ENCODE measurements at regions not wholly inside any gene's neighbourhood (a gene's known extent, or its start where the extent isn't known, plus 50 kb on each side); places are given as distances from the start of the nearest gene placed in this dataset.

- Histone ChIP-seq H3K27me3 (no peaks in the 10 kb centered on the region), H3K9ac (no peak overlapping the region), H3K27ac (no peak overlapping the region), H4K20me1 (no peaks in the 10 kb centered on the region), H3K4me1 (peaks cover 0 to 8% (median 0%) of the 10 kb centered on the region in 10 experiments; a peak in 3 of 20 replicates), H3K36me3 (no peaks in the 10 kb centered on the region), H3K9me3 (replicated peaks in 1 of 11) (peaks cover 0 to 7% (median 0%) of the 10 kb centered on the region in 11 experiments; a peak in 1 of 22 replicates), H3K4me3 (no peak overlapping the region), H3K4me2 (no peak overlapping the region)
- no peak for TF ChIP-seq Cebpa-rat (IDR thresholded peaks at IDR 0.05)
Observed at GRCh38 chr2:207275779-207276178, 110.0 kb upstream of the KLF7 start.

- H3K27me3 ChIP-seq: no peaks in the 10 kb centered on the region
- no peaks in the 10 kb centered on the region for H4K20me1 ChIP-seq
- peaks cover 0 to 8% (median 0%) of the 10 kb centered on the region in 10 experiments; a peak in 3 of 20 replicates for H3K4me1 ChIP-seq
- no peak overlapping the region for H3K4me2 ChIP-seq
- H3K9me3 ChIP-seq (replicated peaks in 1 of 11): peaks cover 0 to 7% (median 0%) of the 10 kb centered on the region in 11 experiments; a peak in 1 of 22 replicates
- H3K36me3 ChIP-seq: no peaks in the 10 kb centered on the region
- no peak overlapping the region for H3K9ac ChIP-seq
- no peak for TF ChIP-seq Cebpa-rat (IDR thresholded peaks at IDR 0.05)
- no peak overlapping the region for H3K4me3 ChIP-seq
- H3K27ac ChIP-seq: no peak overlapping the region
Observed at GRCh38 chr2:207276248-207276647, 110.5 kb upstream of the KLF7 start.

- Histone ChIP-seq H3K9ac (no peak overlapping the region), H3K36me3 (no peaks in the 10 kb centered on the region), H3K27me3 (no peaks in the 10 kb centered on the region), H3K27ac (no peak overlapping the region), H3K4me1 (peaks cover 0 to 8% (median 0%) of the 10 kb centered on the region in 10 experiments; a peak in 3 of 20 replicates), H3K9me3 (replicated peaks in 1 of 11) (peaks cover 0 to 7% (median 0%) of the 10 kb centered on the region in 11 experiments; a peak in 1 of 22 replicates), H4K20me1 (no peaks in the 10 kb centered on the region), H3K4me2 (no peak overlapping the region), H3K4me3 (no peak overlapping the region)
- TF ChIP-seq Cebpa-rat (IDR thresholded peaks at IDR 0.05): no peak
Observed at GRCh38 chr2:207276858-207277257, 111.1 kb upstream of the KLF7 start.

- H3K4me3 ChIP-seq: no peak overlapping the region
- H3K27ac ChIP-seq: no peak overlapping the region
- H3K4me2 ChIP-seq: no peak overlapping the region
- peaks cover 0 to 6% (median 0%) of the 10 kb centered on the region in 11 experiments; a peak in 1 of 22 replicates for H3K9me3 ChIP-seq (replicated peaks in 1 of 11)
- no peaks in the 10 kb centered on the region for H3K27me3 ChIP-seq
- no peak for TF ChIP-seq Cebpa-rat (IDR thresholded peaks at IDR 0.05)
- peaks cover 13 to 28% (median 17%) of the 10 kb centered on the region in 10 experiments; a peak in 19 of 20 replicates for H3K4me1 ChIP-seq
- H3K9ac ChIP-seq: no peak overlapping the region
- no peaks in the 10 kb centered on the region for H3K36me3 ChIP-seq
- no peaks in the 10 kb centered on the region for H4K20me1 ChIP-seq
Observed at GRCh38 chr2:207279520-207279919, 113.8 kb upstream of the KLF7 start.

- H3K4me3 ChIP-seq: no peak overlapping the region
- no peaks in the 10 kb centered on the region for H3K27me3 ChIP-seq
- H3K9ac ChIP-seq: no peak overlapping the region
- no peak for TF ChIP-seq Cebpa-rat (IDR thresholded peaks at IDR 0.05)
- H3K4me2 ChIP-seq: 0 out of 22 replicates have a peak overlapping the region, but pooled peaks of 1 of the 11 experiments have one; percentile 12
- H3K36me3 ChIP-seq: no peaks in the 10 kb centered on the region
- no peak overlapping the region for H3K27ac ChIP-seq
- peaks cover 27 to 40% (median 33%) of the 10 kb centered on the region in 10 experiments; a peak in 19 of 20 replicates for H3K4me1 ChIP-seq
- H3K9me3 ChIP-seq (replicated peaks in 1 of 11): no peaks in the 10 kb centered on the region
- H4K20me1 ChIP-seq: no peaks in the 10 kb centered on the region
Observed at GRCh38 chr2:207281436-207281835, 115.7 kb upstream of the KLF7 start.

GRCh38 chr2:207282916-207283315, 117.2 kb upstream of the KLF7 start:
- H3K4me2 ChIP-seq: peak overlapping the region in 10 of 11 experiments; percentile 16 to 72 (median 30); a peak in 15 of 22 replicates
- peak overlapping the region in 3 of 11 experiments; percentile 34 to 66 (median 44); a peak in 5 of 22 replicates for H3K27ac ChIP-seq
- peaks cover 27 to 40% (median 33%) of the 10 kb centered on the region in 10 experiments; a peak in 19 of 20 replicates for H3K4me1 ChIP-seq
- H4K20me1 ChIP-seq: no peaks in the 10 kb centered on the region
- H3K9ac ChIP-seq: peak overlapping the region in 1 of 11 experiments; percentile 19; a peak in 2 of 22 replicates
- H3K9me3 ChIP-seq (replicated peaks in 1 of 11): no peaks in the 10 kb centered on the region
- TF ChIP-seq Cebpa-rat (IDR thresholded peaks at IDR 0.05): no peak
- no peak overlapping the region for H3K4me3 ChIP-seq
- H3K36me3 ChIP-seq: no peaks in the 10 kb centered on the region
- no peaks in the 10 kb centered on the region for H3K27me3 ChIP-seq

- Histone ChIP-seq H3K36me3 (no peaks in the 10 kb centered on the region), H3K4me1 (peaks cover 27 to 40% (median 33%) of the 10 kb centered on the region in 10 experiments; a peak in 19 of 20 replicates), H3K27me3 (no peaks in the 10 kb centered on the region), H3K27ac (peak overlapping the region in 3 of 11 experiments; percentile 34 to 66 (median 44); a peak in 5 of 22 replicates), H3K4me3 (no peak overlapping the region), H3K9ac (peak overlapping the region in 1 of 11 experiments; percentile 19; a peak in 2 of 22 replicates), H4K20me1 (no peaks in the 10 kb centered on the region), H3K9me3 (replicated peaks in 1 of 11) (no peaks in the 10 kb centered on the region), H3K4me2 (peak overlapping the region in 10 of 11 experiments; percentile 16 to 72 (median 30); a peak in 15 of 22 replicates)
- no peak for TF ChIP-seq Cebpa-rat (IDR thresholded peaks at IDR 0.05)
Observed at GRCh38 chr2:207283356-207283755, 117.6 kb upstream of the KLF7 start.

- Histone ChIP-seq H4K20me1 (no peaks in the 10 kb centered on the region), H3K27me3 (no peaks in the 10 kb centered on the region), H3K36me3 (no peaks in the 10 kb centered on the region), H3K9ac (no peak overlapping the region; a peak in 1 of 22 replicates), H3K27ac (no peak overlapping the region), H3K4me2 (peak overlapping the region; percentile 16 to 72 (median 58)), H3K4me1 (peaks cover 27 to 40% (median 33%) of the 10 kb centered on the region in 10 experiments; a peak in 19 of 20 replicates), H3K4me3 (no peak overlapping the region), H3K9me3 (replicated peaks in 1 of 11) (no peaks in the 10 kb centered on the region)
- no peak for TF ChIP-seq Cebpa-rat (IDR thresholded peaks at IDR 0.05)
Observed at GRCh38 chr2:207284556-207285472, 119.1 kb upstream of the KLF7 start.

GRCh38 chr2:207285473-207285815, 119.7 kb upstream of the KLF7 start:
- Histone ChIP-seq H3K9ac (no peak overlapping the region), H3K9me3 (replicated peaks in 1 of 11) (no peaks in the 10 kb centered on the region), H3K27me3 (no peaks in the 10 kb centered on the region), H3K36me3 (no peaks in the 10 kb centered on the region), H4K20me1 (no peaks in the 10 kb centered on the region), H3K4me1 (peaks cover 27 to 40% (median 33%) of the 10 kb centered on the region in 10 experiments; a peak in 19 of 20 replicates), H3K4me2 (peak overlapping the region; percentile 16 to 72 (median 58); a peak in 21 of 22 replicates), H3K4me3 (no peak overlapping the region), H3K27ac (no peak overlapping the region)
- TF ChIP-seq Cebpa-rat (IDR thresholded peaks at IDR 0.05): no peak
